ENCODE measurements at regions not wholly inside any gene's neighbourhood (a gene's known extent, or its start where the extent isn't known, plus 50 kb on each side); places are given as distances from the start of the nearest gene placed in this dataset.

- H3K36me3 ChIP-seq (ENCODE audit: insufficient read depth) = no peaks in the 10 kb centered on the region
- H3K4me1 ChIP-seq (ENCODE audit: low read depth, poor library complexity, severe bottlenecking) = no peaks in the 10 kb centered on the region
- H3K27me3 ChIP-seq (ENCODE audit: insufficient read depth, low read depth) = no peaks in the 10 kb centered on the region
- no peak overlapping the region for H3K27ac ChIP-seq
- no peaks in the 10 kb centered on the region for H3K79me2 ChIP-seq (ENCODE audit: insufficient read depth, low read depth)
- no peak overlapping the region for H3K4me2 ChIP-seq
- H4K20me1 ChIP-seq (ENCODE audit: insufficient read depth) = no peaks in the 10 kb centered on the region
- no peak for TF ChIP-seq CTCF (conservative IDR thresholded peaks at IDR 0.05; ENCODE audit: low read depth, low read length)
- H3K9ac ChIP-seq = no peak overlapping the region
- no peak overlapping the region for H3K4me3 ChIP-seq (IDR thresholded peaks at IDR 0.05; ENCODE audit: insufficient read depth, low read depth, low read length)
- no peak overlapping the region for H2AFZ ChIP-seq (ENCODE audit: low read depth)
These were observed 89.5 kb downstream of the OTUD1 start for GRCh38 chr10:23528419-23528818.

GRCh38 chr10:23529625-23530024, 90.8 kb downstream of the OTUD1 start:
- H3K4me2 ChIP-seq = no peak overlapping the region
- no peak overlapping the region for H3K4me3 ChIP-seq (IDR thresholded peaks at IDR 0.05; ENCODE audit: insufficient read depth, low read depth, low read length)
- H2AFZ ChIP-seq (ENCODE audit: low read depth) = no peak overlapping the region
- no peaks in the 10 kb centered on the region for H3K79me2 ChIP-seq (ENCODE audit: insufficient read depth, low read depth)
- TF ChIP-seq CTCF (conservative IDR thresholded peaks at IDR 0.05; ENCODE audit: low read depth, low read length) = no peak
- no peaks in the 10 kb centered on the region for H4K20me1 ChIP-seq (ENCODE audit: insufficient read depth)
- no peaks in the 10 kb centered on the region for H3K36me3 ChIP-seq (ENCODE audit: insufficient read depth)
- no peak overlapping the region for H3K27ac ChIP-seq
- no peak overlapping the region for H3K9ac ChIP-seq
- no peaks in the 10 kb centered on the region for H3K27me3 ChIP-seq (ENCODE audit: insufficient read depth, low read depth)
- no peaks in the 10 kb centered on the region for H3K4me1 ChIP-seq (ENCODE audit: low read depth, poor library complexity, severe bottlenecking)

GRCh38 chr10:23530079-23530478, 91.2 kb downstream of the OTUD1 start:
- Histone ChIP-seq H2AFZ (ENCODE audit: low read depth) (no peak overlapping the region), H3K27me3 (ENCODE audit: insufficient read depth, low read depth) (no peaks in the 10 kb centered on the region), H3K4me3 (IDR thresholded peaks at IDR 0.05; ENCODE audit: insufficient read depth, low read depth, low read length) (no peak overlapping the region), H3K4me1 (ENCODE audit: low read depth, poor library complexity, severe bottlenecking) (no peaks in the 10 kb centered on the region), H3K9ac (no peak overlapping the region), H3K27ac (no peak overlapping the region), H4K20me1 (ENCODE audit: insufficient read depth) (no peaks in the 10 kb centered on the region), H3K79me2 (ENCODE audit: insufficient read depth, low read depth) (no peaks in the 10 kb centered on the region), H3K36me3 (ENCODE audit: insufficient read depth) (no peaks in the 10 kb centered on the region), H3K4me2 (no peak overlapping the region)
- TF ChIP-seq CTCF (conservative IDR thresholded peaks at IDR 0.05; ENCODE audit: low read depth, low read length) = peak; percentile 62; the same call in 1 of the 2 replicates

GRCh38 chr10:23533212-23533611, 94.3 kb downstream of the OTUD1 start:
- Histone ChIP-seq H3K9ac (no peak overlapping the region), H3K4me2 (no peak overlapping the region), H3K4me3 (IDR thresholded peaks at IDR 0.05; ENCODE audit: insufficient read depth, low read depth, low read length) (no peak overlapping the region), H4K20me1 (ENCODE audit: insufficient read depth) (no peaks in the 10 kb centered on the region), H3K36me3 (ENCODE audit: insufficient read depth) (no peaks in the 10 kb centered on the region), H3K27ac (no peak overlapping the region), H3K27me3 (ENCODE audit: insufficient read depth, low read depth) (no peaks in the 10 kb centered on the region), H3K79me2 (ENCODE audit: insufficient read depth, low read depth) (no peaks in the 10 kb centered on the region), H2AFZ (ENCODE audit: low read depth) (no peak overlapping the region), H3K4me1 (ENCODE audit: low read depth, poor library complexity, severe bottlenecking) (no peaks in the 10 kb centered on the region)
- TF ChIP-seq CTCF (conservative IDR thresholded peaks at IDR 0.05; ENCODE audit: low read depth, low read length) = no peak

Data from KMS-11 (cell line).